ENCODE measurements at regions not wholly inside any gene's neighbourhood (a gene's known extent, or its start where the extent isn't known, plus 50 kb on each side); places are given as distances from the start of the nearest gene placed in this dataset.

DNA sequence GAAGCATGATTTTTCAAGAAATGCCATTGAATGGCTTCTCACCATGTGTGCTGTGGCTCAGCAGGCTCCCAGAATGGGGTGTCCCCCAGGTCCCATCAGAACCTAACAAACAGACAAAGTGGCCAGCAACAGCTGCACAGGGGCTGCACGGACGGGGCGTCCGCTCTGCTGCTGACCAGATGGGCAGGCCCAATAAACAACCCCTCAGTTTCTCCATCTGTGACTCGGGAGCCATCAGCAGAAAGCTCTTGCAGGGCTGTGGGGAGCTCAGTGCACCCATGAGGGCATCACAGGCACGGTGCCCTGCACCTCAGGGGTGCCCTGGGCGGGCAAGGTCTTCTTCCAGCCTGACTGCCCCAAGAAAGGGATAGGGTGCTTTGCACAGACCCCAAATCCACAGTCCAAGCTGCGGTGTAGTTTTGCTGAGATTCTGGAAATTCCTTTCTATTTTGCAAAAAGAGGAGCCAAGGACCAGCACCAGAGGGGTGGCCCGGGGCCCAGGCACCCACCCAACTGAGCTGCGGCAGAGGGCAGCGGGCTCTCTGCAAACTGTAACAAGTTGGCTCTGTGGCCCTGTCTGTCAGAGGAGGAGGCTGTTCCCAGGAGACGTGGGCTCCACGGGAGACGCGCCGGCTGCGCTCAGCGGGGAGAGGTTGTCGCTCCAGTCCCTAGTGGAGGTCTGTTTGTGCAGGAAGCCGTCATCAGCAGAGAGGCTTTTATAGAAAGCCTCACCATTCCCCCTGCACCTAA lies 138.7 kb upstream of the PPP1R26 start:
- H4K20me1 ChIP-seq (ENCODE audit: insufficient read depth, poor library complexity, severe bottlenecking), result no peaks in the 10 kb centered on the region
- no peaks in the 10 kb centered on the region for H3K9me2 ChIP-seq (replicated peaks; ENCODE audit: insufficient read depth)
- H3K27me3 ChIP-seq, result peaks cover 31% of the 10 kb centered on the region
- no peak for DNase-seq (ENCODE audit: low spot score)
- H3K4me2 ChIP-seq, result no peak overlapping the region
- H3K27ac ChIP-seq, result no peak overlapping the region
- H3K4me3 ChIP-seq, result no peak overlapping the region
- H3K36me3 ChIP-seq (replicated peaks; ENCODE audit: insufficient read depth, low read depth), result no peaks in the 10 kb centered on the region
- H3K79me2 ChIP-seq, result no peaks in the 10 kb centered on the region
- H3K4me1 ChIP-seq (ENCODE audit: insufficient read depth), result peaks cover 8% of the 10 kb centered on the region
- no peak overlapping the region for H2AFZ ChIP-seq
- H3K9me3 ChIP-seq (ENCODE audit: low read depth), result no peaks in the 10 kb centered on the region
- WGBS (ENCODE audit: low lambda C conversion rate, missing lambda C conversion rate), result 81% methylated on average over 20 of the region's 20 CpGs
- TF ChIP-seq, protein P1, sequence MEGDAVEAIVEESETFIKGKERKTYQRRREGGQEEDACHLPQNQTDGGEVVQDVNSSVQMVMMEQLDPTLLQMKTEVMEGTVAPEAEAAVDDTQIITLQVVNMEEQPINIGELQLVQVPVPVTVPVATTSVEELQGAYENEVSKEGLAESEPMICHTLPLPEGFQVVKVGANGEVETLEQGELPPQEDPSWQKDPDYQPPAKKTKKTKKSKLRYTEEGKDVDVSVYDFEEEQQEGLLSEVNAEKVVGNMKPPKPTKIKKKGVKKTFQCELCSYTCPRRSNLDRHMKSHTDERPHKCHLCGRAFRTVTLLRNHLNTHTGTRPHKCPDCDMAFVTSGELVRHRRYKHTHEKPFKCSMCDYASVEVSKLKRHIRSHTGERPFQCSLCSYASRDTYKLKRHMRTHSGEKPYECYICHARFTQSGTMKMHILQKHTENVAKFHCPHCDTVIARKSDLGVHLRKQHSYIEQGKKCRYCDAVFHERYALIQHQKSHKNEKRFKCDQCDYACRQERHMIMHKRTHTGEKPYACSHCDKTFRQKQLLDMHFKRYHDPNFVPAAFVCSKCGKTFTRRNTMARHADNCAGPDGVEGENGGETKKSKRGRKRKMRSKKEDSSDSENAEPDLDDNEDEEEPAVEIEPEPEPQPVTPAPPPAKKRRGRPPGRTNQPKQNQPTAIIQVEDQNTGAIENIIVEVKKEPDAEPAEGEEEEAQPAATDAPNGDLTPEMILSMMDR (IDR thresholded peaks at IDR 0.05; ENCODE audit: poor library complexity), result no peak
- TF ChIP-seq EZH2 (IDR thresholded peaks at IDR 0.05; ENCODE audit: borderline replicate concordance) (no peak), EZH2phosphoT487 (IDR thresholded peaks at IDR 0.05; ENCODE audit: low read depth, severe bottlenecking, unreplicated experiment) (no peak)

DNA sequence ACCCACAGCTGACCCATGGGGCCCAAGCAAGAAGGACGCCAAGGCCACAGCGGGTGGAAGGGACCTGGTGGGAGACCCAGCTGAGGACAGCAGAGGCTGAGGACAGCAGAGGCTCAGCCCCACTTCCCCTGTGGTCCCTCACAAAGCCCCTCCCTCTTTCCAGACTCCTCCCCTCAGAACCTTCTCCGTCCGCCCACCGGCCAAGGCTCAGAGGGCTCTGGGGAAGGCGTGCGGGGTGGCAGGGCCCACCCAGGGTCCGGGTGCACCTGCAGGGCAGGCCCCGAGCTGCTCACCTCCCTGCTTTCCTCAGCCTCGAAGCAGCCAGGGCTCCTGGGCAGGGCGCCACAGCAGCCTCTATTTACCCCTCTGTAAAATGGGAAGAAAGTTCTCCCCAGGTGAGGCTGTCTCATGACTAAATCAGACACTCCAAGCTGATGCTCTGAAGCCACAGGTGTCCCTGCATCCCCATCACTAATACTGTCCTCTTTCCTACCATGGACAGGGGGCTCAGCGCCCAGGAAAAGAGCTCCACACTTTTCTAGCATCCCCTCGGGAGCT lies 137.9 kb upstream of the PPP1R26 start:
- no peaks in the 10 kb centered on the region for H3K36me3 ChIP-seq (replicated peaks; ENCODE audit: insufficient read depth, low read depth)
- no peak overlapping the region for H2AFZ ChIP-seq
- H3K4me1 ChIP-seq (ENCODE audit: insufficient read depth), result peaks cover 8% of the 10 kb centered on the region
- H3K9me3 ChIP-seq (ENCODE audit: low read depth), result no peaks in the 10 kb centered on the region
- no peak overlapping the region for H3K27ac ChIP-seq
- TF ChIP-seq, protein P1 (IDR thresholded peaks at IDR 0.05; ENCODE audit: poor library complexity), result no peak
- no peak for TF ChIP-seq EZH2phosphoT487 (IDR thresholded peaks at IDR 0.05; ENCODE audit: low read depth, severe bottlenecking, unreplicated experiment)
- no peak for TF ChIP-seq EZH2 (IDR thresholded peaks at IDR 0.05; ENCODE audit: borderline replicate concordance)
- H3K79me2 ChIP-seq, result no peaks in the 10 kb centered on the region
- no peak overlapping the region for H3K4me3 ChIP-seq
- H3K9me2 ChIP-seq (replicated peaks; ENCODE audit: insufficient read depth), result no peaks in the 10 kb centered on the region
- no peak for DNase-seq (ENCODE audit: low spot score)
- H3K27me3 ChIP-seq, result peaks cover 31% of the 10 kb centered on the region
- 79% methylated on average over 13 of the region's 13 CpGs for WGBS (ENCODE audit: low lambda C conversion rate, missing lambda C conversion rate)
- H4K20me1 ChIP-seq (ENCODE audit: insufficient read depth, poor library complexity, severe bottlenecking), result no peaks in the 10 kb centered on the region
- no peak overlapping the region for H3K4me2 ChIP-seq

DNA sequence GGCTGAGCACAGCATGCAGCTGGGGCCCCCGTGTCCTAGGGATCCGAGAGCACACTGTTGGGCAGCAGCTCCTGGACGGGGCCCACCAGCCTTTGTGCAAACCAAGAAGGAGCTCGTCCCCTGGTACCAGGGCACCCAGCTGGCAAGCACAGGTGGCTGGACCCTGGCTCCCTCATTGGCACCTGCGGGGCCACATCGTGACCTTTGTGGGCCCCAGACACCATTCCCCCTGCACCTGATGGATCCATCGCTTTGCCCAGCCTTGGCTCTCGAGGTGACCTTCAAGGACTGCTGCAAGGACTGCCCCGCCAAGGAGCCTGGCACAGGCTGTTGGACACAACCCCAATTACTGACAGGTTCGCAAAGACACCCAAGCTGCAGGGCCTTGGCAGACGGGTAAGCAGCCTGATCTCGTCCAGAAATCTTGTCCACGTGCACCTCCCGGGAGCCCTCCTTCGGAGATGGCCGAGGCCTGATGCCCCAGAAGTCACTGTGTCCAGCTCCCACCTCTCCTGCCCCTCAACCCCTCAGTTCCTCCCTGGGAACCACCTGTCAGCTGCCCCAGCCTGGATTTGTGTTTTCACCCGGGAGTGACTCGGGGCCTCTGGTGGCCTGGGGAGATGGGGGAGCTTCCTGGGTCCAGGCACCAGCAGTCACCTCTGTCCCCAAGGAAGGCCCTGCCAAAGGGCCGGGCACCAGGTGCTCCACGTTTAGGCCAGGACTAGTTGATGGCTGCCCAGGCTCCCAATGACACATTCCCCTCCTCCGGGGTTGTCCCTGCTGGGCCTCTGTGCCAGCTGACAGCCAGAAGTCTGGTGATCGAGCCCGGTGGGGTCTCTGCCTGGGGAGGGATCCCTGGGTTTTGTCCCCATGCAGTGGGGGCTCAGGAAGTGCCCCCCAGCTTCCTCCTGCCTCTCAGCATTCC lies 137.1 kb upstream of the PPP1R26 start:
- DNase-seq (ENCODE audit: low spot score), result no peak
- Histone ChIP-seq H3K4me1 (ENCODE audit: insufficient read depth) (peaks cover 8% of the 10 kb centered on the region), H3K9me2 (replicated peaks; ENCODE audit: insufficient read depth) (no peaks in the 10 kb centered on the region), H3K9me3 (ENCODE audit: low read depth) (no peaks in the 10 kb centered on the region), H3K27me3 (peaks cover 31% of the 10 kb centered on the region), H3K4me2 (no peak overlapping the region), H3K36me3 (replicated peaks; ENCODE audit: insufficient read depth, low read depth) (no peaks in the 10 kb centered on the region), H3K4me3 (no peak overlapping the region), H3K27ac (no peak overlapping the region), H2AFZ (no peak overlapping the region), H4K20me1 (ENCODE audit: insufficient read depth, poor library complexity, severe bottlenecking) (no peaks in the 10 kb centered on the region), H3K79me2 (no peaks in the 10 kb centered on the region)
- TF ChIP-seq EZH2 (IDR thresholded peaks at IDR 0.05; ENCODE audit: borderline replicate concordance), result no peak
- TF ChIP-seq EZH2phosphoT487 (IDR thresholded peaks at IDR 0.05; ENCODE audit: low read depth, severe bottlenecking, unreplicated experiment), result no peak
- TF ChIP-seq, protein P1 (IDR thresholded peaks at IDR 0.05; ENCODE audit: poor library complexity), result no peak
- WGBS (ENCODE audit: low lambda C conversion rate, missing lambda C conversion rate), result 85% methylated on average over 22 of the region's 23 CpGs
